Type B pancreatic cell (in vitro differentiated cells): ENCODE measurements at regions not wholly inside any gene's neighbourhood (a gene's known extent, or its start where the extent isn't known, plus 50 kb on each side); places are given as distances from the start of the nearest gene placed in this dataset.

Experiments used
- DNase-seq: peaks from one replicate; pipeline ENCODE4 v3.0.0; 2021; ENCODE audit warnings: mixed read lengths; ENCODE audit not compliant: unreplicated experiment; ENCODE audit errors: extremely low spot score
- H3K27ac Mint-ChIP-seq: 2 replicates; pipeline ENCODE4 v1.8.0; 2021; ENCODE audit warnings: mild to moderate bottlenecking, mixed read lengths
- H3K27me3 Mint-ChIP-seq: 2 replicates; pipeline ENCODE4 v1.8.0; 2021; ENCODE audit warnings: mixed read lengths
- H3K36me3 Mint-ChIP-seq: 2 replicates; pipeline ENCODE4 v1.8.0; 2021; ENCODE audit warnings: mixed read lengths
- H3K4me1 Mint-ChIP-seq: one replicate; pipeline ENCODE4 v1.8.0; 2021; ENCODE audit warnings: mixed read lengths; ENCODE audit not compliant: unreplicated experiment
- H3K4me3 Mint-ChIP-seq: 2 replicates; pipeline ENCODE4 v1.8.0; 2021; ENCODE audit warnings: mild to moderate bottlenecking, mixed read lengths
- H3K9me3 Mint-ChIP-seq: 2 replicates; pipeline ENCODE4 v1.8.0; 2021; ENCODE audit warnings: mixed read lengths
- TF ChIP-seq, protein P1 (sequence below): fragments of 200-600 bp; sonication (generic); conservative IDR thresholded peaks from 2 replicates; pipeline ENCODE4 v1.5.0; 2021; ENCODE audit warnings: antibody characterized with exemption, mild to moderate bottlenecking

DNA sequence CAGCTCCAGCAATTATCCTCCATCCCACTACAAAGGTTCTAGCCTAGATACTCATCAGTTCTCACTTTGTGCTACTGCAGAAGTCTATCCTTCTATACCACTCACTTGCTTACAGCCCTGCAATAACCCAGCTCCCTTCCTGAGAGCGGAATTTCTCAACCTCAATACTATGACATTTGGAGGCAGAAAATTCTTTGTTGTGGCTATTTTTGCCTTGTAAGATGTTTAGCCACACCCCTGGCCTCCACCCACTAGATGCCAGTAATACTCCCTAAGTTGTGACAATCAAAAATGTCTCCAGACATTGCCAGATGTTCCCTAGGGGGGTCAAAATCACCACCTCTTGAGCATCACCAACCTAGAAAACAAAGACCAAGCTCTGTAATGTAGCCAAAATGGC, 149.5 kb downstream of the QDPR start:
- Mint-ChIP-seq H3K27me3 (no peaks in the 10 kb centered on the region), H3K27ac (no peak overlapping the region), H3K4me3 (no peak overlapping the region), H3K9me3 (no peaks in the 10 kb centered on the region), H3K4me1 (no peaks in the 10 kb centered on the region), H3K36me3 (no peaks in the 10 kb centered on the region)
- DNase-seq, result no peak
- TF ChIP-seq, protein P1, sequence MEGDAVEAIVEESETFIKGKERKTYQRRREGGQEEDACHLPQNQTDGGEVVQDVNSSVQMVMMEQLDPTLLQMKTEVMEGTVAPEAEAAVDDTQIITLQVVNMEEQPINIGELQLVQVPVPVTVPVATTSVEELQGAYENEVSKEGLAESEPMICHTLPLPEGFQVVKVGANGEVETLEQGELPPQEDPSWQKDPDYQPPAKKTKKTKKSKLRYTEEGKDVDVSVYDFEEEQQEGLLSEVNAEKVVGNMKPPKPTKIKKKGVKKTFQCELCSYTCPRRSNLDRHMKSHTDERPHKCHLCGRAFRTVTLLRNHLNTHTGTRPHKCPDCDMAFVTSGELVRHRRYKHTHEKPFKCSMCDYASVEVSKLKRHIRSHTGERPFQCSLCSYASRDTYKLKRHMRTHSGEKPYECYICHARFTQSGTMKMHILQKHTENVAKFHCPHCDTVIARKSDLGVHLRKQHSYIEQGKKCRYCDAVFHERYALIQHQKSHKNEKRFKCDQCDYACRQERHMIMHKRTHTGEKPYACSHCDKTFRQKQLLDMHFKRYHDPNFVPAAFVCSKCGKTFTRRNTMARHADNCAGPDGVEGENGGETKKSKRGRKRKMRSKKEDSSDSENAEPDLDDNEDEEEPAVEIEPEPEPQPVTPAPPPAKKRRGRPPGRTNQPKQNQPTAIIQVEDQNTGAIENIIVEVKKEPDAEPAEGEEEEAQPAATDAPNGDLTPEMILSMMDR, result no peak

DNA sequence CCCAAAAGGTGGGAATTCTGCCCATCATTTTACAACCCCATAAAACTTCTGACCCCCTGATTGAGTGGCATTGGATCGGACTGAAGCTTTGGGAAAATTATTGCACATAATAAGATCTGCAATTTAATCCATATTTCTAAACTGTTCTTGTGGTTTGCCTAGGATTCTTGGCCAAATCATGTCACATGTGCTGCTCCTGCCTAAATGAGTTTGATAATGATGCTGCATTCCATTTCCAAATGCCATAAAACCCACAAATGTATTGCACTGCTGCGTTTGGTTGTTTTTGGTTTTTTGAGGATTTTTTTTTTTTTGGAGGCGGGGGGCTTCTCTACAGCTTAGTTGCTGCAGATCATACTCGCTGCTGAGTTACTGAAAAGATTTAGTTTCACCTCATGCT, 153.6 kb downstream of the QDPR start:
- no peak overlapping the region for H3K27ac Mint-ChIP-seq
- no peak overlapping the region for H3K4me3 Mint-ChIP-seq
- H3K9me3 Mint-ChIP-seq, result peaks cover 8% of the 10 kb centered on the region
- DNase-seq, result no peak
- TF ChIP-seq, protein P1, result no peak
- H3K36me3 Mint-ChIP-seq, result no peaks in the 10 kb centered on the region
- no peaks in the 10 kb centered on the region for H3K27me3 Mint-ChIP-seq
- H3K4me1 Mint-ChIP-seq, result no peaks in the 10 kb centered on the region

DNA sequence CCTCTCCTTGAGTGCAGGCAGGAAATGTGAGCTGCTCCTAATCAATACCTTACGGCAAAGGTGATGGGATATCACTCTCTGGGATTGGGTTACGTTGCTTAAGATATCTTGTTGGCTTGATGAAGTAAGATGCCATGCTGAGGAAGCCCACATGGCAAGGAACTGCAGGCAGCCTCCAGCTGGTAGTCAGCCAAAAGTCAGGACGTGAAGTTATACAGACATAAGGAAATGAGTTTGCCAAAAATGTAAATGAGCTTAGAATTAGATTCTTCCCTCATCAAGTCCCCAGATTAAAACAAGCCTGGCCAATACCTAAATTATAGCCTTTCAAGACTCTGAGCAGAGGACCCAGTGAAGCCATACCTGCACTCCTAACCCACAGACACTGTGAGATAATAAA, 155.0 kb downstream of the QDPR start:
- TF ChIP-seq, protein P1, result no peak
- DNase-seq, result no peak
- Mint-ChIP-seq H3K27ac (no peak overlapping the region), H3K4me3 (no peak overlapping the region), H3K9me3 (peaks cover 8% of the 10 kb centered on the region), H3K27me3 (no peaks in the 10 kb centered on the region), H3K36me3 (no peaks in the 10 kb centered on the region), H3K4me1 (no peaks in the 10 kb centered on the region)

DNA sequence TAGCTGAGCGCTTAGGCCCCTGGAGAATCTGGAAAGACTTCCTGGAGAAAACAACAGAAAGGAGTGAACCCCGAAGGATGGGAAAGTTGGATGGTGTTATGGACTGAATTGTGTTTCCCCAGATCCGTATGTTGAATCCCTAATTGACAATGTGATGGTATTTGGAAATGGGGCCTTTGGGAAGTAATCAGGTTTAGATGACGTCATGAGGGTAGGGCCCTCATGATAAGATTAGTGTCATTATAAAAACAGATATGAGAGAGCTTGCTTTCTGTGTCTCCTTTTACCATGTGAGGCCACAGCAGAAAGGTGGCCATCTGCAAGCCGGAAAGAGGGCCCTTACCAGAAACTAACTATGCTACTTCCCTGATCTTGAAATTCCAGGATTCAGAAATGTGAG, 159.5 kb downstream of the QDPR start:
- Mint-ChIP-seq H3K9me3 (peaks cover 8% of the 10 kb centered on the region), H3K4me1 (no peaks in the 10 kb centered on the region), H3K27me3 (no peaks in the 10 kb centered on the region), H3K36me3 (no peaks in the 10 kb centered on the region), H3K4me3 (no peak overlapping the region), H3K27ac (no peak overlapping the region)
- DNase-seq, result no peak
- TF ChIP-seq, protein P1, result no peak

DNA sequence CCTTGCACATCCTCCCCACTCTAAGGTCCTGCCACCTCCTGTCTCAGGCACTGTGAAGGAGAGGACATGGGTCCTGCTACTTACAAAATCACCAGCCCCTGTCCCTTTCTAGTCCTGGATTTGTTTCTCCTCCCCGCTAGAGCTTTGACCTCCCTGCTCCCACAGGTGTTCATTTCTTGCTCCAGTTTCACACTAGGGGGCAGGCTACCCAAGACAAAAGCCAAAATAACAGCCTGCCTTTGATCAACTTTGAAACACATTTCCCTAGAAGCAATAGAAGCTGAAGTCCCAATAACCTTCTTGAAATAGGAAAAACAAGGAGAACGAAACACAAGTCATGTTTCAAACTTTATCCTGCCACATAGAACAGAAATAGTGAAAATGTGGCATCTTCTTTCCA, 164.4 kb downstream of the QDPR start:
- DNase-seq, result no peak
- H3K27me3 Mint-ChIP-seq, result no peaks in the 10 kb centered on the region

More for the DNA sequence above, 164.4 kb downstream of the QDPR start:
- TF ChIP-seq, protein P1, result peak; percentile 63
- Mint-ChIP-seq H3K27ac (no peak overlapping the region), H3K4me1 (no peaks in the 10 kb centered on the region), H3K36me3 (no peaks in the 10 kb centered on the region), H3K4me3 (no peak overlapping the region), H3K9me3 (no peaks in the 10 kb centered on the region)
